ENCODE measurements at regions not wholly inside any gene's neighbourhood (a gene's known extent, or its start where the extent isn't known, plus 50 kb on each side); places are given as distances from the start of the nearest gene placed in this dataset.

DNA sequence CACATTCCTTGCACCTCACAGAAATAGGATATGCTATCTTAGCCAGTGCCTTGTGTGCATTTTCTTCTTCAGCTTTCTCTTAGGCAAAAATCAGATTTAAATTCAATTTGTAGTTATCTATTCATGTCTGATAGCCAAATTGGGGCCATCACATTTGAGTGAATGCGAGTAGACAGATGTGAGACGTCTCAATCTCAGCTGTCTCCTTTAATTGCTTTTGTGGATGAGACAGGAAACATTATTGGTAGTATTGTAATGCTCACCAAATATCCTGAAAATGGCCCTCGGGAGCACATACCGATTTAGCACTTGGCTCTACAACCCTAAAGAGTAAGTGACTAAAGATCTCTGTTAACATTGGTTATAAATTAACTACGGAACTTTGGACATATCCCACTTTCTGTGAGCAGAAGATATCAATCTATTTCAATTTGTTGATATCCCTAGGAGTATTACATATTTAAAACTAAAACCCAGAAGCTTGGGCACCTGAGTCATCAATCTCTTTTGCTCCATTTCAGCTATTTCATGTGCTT, 1012.5 kb upstream of the TMEM132C start:
- Histone ChIP-seq H3K36me3 (ENCODE audit: control insufficient read depth, insufficient read depth, low read length) (no peaks in the 10 kb centered on the region), H3K4me1 (ENCODE audit: control insufficient read depth, insufficient read depth, low read length, poor library complexity, severe bottlenecking) (no peaks in the 10 kb centered on the region), H3K9me3 (ENCODE audit: control insufficient read depth, low read length) (no peaks in the 10 kb centered on the region), H3K27ac (ENCODE audit: insufficient read depth, low read length, poor library complexity, severe bottlenecking) (no peak overlapping the region), H3K27me3 (replicated peaks; ENCODE audit: control insufficient read depth, insufficient read depth, low read length, poor library complexity, severe bottlenecking) (no peaks in the 10 kb centered on the region), H3K4me3 (ENCODE audit: insufficient read depth, low read depth, low read length, poor library complexity, severe bottlenecking) (no peak overlapping the region)
- DNase-seq: no peak

- no peaks in the 10 kb centered on the region for H3K9me3 ChIP-seq (ENCODE audit: control insufficient read depth, low read length)
- no peak overlapping the region for H3K27ac ChIP-seq (ENCODE audit: insufficient read depth, low read length, poor library complexity, severe bottlenecking)
- no peaks in the 10 kb centered on the region for H3K4me1 ChIP-seq (ENCODE audit: control insufficient read depth, insufficient read depth, low read length, poor library complexity, severe bottlenecking)
- no peaks in the 10 kb centered on the region for H3K36me3 ChIP-seq (ENCODE audit: control insufficient read depth, insufficient read depth, low read length)
- H3K4me3 ChIP-seq (ENCODE audit: insufficient read depth, low read depth, low read length, poor library complexity, severe bottlenecking): no peak overlapping the region
- H3K27me3 ChIP-seq (replicated peaks; ENCODE audit: control insufficient read depth, insufficient read depth, low read length, poor library complexity, severe bottlenecking): no peaks in the 10 kb centered on the region
- DNase-seq: no peak
These were observed 1009.5 kb upstream of the TMEM132C start for GRCh38 chr12:127257366-127257935.

DNA sequence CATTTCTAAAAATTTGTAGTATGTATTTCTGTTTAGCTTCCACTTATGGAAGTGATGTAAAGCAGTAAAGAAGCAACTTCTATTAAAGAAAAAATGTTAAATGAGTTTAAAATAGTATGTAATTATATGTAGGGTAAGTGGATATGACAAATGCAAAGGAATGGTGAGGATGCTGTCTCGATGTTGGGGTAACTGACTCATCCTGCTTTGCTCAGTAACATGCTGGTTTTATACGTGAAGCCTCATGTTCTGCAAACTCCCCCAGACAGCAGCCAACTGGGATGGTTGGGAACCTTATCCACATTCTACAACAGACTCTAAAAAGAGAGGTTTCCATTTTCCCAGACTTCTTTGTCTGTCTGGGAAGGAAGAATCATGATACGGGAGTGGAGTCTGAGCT, 1006.4 kb upstream of the TMEM132C start:
- no peak for DNase-seq
- Histone ChIP-seq H3K27me3 (replicated peaks; ENCODE audit: control insufficient read depth, insufficient read depth, low read length, poor library complexity, severe bottlenecking) (no peaks in the 10 kb centered on the region), H3K4me1 (ENCODE audit: control insufficient read depth, insufficient read depth, low read length, poor library complexity, severe bottlenecking) (no peaks in the 10 kb centered on the region), H3K4me3 (ENCODE audit: insufficient read depth, low read depth, low read length, poor library complexity, severe bottlenecking) (no peak overlapping the region), H3K27ac (ENCODE audit: insufficient read depth, low read length, poor library complexity, severe bottlenecking) (no peak overlapping the region), H3K9me3 (ENCODE audit: control insufficient read depth, low read length) (no peaks in the 10 kb centered on the region), H3K36me3 (ENCODE audit: control insufficient read depth, insufficient read depth, low read length) (no peaks in the 10 kb centered on the region)

GRCh38 chr12:127260999-127261398, 1006.0 kb upstream of the TMEM132C start:
- H3K4me1 ChIP-seq (ENCODE audit: control insufficient read depth, insufficient read depth, low read length, poor library complexity, severe bottlenecking): no peaks in the 10 kb centered on the region
- no peak overlapping the region for H3K27ac ChIP-seq (ENCODE audit: insufficient read depth, low read length, poor library complexity, severe bottlenecking)
- no peak overlapping the region for H3K4me3 ChIP-seq (ENCODE audit: insufficient read depth, low read depth, low read length, poor library complexity, severe bottlenecking)

DNA sequence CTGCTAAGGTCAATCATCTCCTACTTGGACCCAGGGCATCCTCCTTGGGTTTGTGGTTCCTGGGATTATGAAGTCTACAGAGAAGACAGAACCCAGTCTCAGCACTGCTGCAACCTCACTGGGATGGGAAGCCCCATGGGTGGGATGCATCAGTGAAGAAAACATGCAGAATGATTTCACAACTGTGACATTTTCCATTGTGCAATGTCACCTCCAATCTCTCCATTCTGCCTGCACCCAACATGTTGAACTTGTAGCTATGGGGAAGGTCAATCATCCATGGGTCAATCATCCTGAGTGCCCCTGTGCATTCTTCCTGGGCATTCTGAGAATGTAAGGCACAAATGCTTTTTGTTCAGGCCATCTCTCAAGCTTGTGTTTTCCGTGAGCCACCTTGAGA, 1004.4 kb upstream of the TMEM132C start:
- Histone ChIP-seq H3K36me3 (ENCODE audit: control insufficient read depth, insufficient read depth, low read length) (no peaks in the 10 kb centered on the region), H3K27me3 (replicated peaks; ENCODE audit: control insufficient read depth, insufficient read depth, low read length, poor library complexity, severe bottlenecking) (no peaks in the 10 kb centered on the region), H3K27ac (ENCODE audit: insufficient read depth, low read length, poor library complexity, severe bottlenecking) (no peak overlapping the region), H3K4me3 (ENCODE audit: insufficient read depth, low read depth, low read length, poor library complexity, severe bottlenecking) (no peak overlapping the region), H3K9me3 (ENCODE audit: control insufficient read depth, low read length) (no peaks in the 10 kb centered on the region), H3K4me1 (ENCODE audit: control insufficient read depth, insufficient read depth, low read length, poor library complexity, severe bottlenecking) (no peaks in the 10 kb centered on the region)
- DNase-seq: no peak

More at GRCh38 chr12:127260999-127261398, 1006.0 kb upstream of the TMEM132C start:
- no peaks in the 10 kb centered on the region for H3K36me3 ChIP-seq (ENCODE audit: control insufficient read depth, insufficient read depth, low read length)
- H3K9me3 ChIP-seq (ENCODE audit: control insufficient read depth, low read length): no peaks in the 10 kb centered on the region
- no peak for DNase-seq
- H3K27me3 ChIP-seq (replicated peaks; ENCODE audit: control insufficient read depth, insufficient read depth, low read length, poor library complexity, severe bottlenecking): no peaks in the 10 kb centered on the region

DNA sequence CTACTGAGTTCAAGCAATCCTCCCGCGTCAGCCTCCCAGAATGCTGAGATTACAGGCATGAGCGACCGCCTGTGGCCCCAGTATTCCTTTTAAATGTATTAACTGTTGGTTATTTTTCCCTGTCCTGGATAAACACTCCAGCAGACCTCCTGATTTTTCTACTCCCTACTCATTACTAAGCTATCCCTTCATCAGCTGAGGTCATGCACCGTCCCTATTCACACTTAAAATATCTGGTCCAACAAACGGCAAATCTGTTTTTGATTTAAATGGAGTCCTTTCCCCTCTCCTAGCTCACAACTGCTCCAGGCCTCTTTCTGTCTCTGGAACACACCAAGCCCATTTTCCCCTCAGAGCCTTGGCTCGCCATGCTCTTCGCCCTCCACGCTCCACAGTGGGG, 1003.3 kb upstream of the TMEM132C start:
- Histone ChIP-seq H3K27ac (ENCODE audit: insufficient read depth, low read length, poor library complexity, severe bottlenecking) (no peak overlapping the region), H3K4me1 (ENCODE audit: control insufficient read depth, insufficient read depth, low read length, poor library complexity, severe bottlenecking) (no peaks in the 10 kb centered on the region), H3K36me3 (ENCODE audit: control insufficient read depth, insufficient read depth, low read length) (no peaks in the 10 kb centered on the region), H3K9me3 (ENCODE audit: control insufficient read depth, low read length) (no peaks in the 10 kb centered on the region), H3K27me3 (replicated peaks; ENCODE audit: control insufficient read depth, insufficient read depth, low read length, poor library complexity, severe bottlenecking) (no peaks in the 10 kb centered on the region), H3K4me3 (ENCODE audit: insufficient read depth, low read depth, low read length, poor library complexity, severe bottlenecking) (no peak overlapping the region)
- no peak for DNase-seq

- Histone ChIP-seq H3K4me1 (ENCODE audit: control insufficient read depth, insufficient read depth, low read length, poor library complexity, severe bottlenecking) (no peaks in the 10 kb centered on the region), H3K4me3 (ENCODE audit: insufficient read depth, low read depth, low read length, poor library complexity, severe bottlenecking) (no peak overlapping the region), H3K9me3 (ENCODE audit: control insufficient read depth, low read length) (no peaks in the 10 kb centered on the region), H3K27ac (ENCODE audit: insufficient read depth, low read length, poor library complexity, severe bottlenecking) (no peak overlapping the region), H3K36me3 (ENCODE audit: control insufficient read depth, insufficient read depth, low read length) (no peaks in the 10 kb centered on the region), H3K27me3 (replicated peaks; ENCODE audit: control insufficient read depth, insufficient read depth, low read length, poor library complexity, severe bottlenecking) (no peaks in the 10 kb centered on the region)
- DNase-seq: no peak
These were observed 999.8 kb upstream of the TMEM132C start for GRCh38 chr12:127267128-127267527.

DNA sequence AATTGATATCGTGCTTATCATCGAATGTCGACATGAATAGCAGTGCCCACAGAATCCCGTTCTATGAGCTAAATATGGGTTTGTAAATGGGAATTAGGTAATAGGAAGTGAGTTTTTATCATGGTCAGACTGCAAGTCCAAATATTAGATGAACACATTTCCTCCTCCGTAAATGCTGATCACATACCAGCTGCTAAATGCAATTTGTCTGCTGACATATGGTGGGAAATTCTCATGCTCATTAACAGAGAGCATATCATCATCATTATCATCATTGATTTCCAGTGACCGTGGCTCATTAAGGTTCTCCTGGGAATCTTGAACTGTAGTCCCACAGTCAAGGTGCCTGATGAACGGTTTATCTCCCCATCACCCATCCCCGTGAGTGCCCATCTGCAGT, 998.8 kb upstream of the TMEM132C start:
- Histone ChIP-seq H3K4me3 (ENCODE audit: insufficient read depth, low read depth, low read length, poor library complexity, severe bottlenecking) (no peak overlapping the region), H3K36me3 (ENCODE audit: control insufficient read depth, insufficient read depth, low read length) (no peaks in the 10 kb centered on the region), H3K27ac (ENCODE audit: insufficient read depth, low read length, poor library complexity, severe bottlenecking) (no peak overlapping the region), H3K27me3 (replicated peaks; ENCODE audit: control insufficient read depth, insufficient read depth, low read length, poor library complexity, severe bottlenecking) (no peaks in the 10 kb centered on the region), H3K4me1 (ENCODE audit: control insufficient read depth, insufficient read depth, low read length, poor library complexity, severe bottlenecking) (no peaks in the 10 kb centered on the region), H3K9me3 (ENCODE audit: control insufficient read depth, low read length) (no peaks in the 10 kb centered on the region)
- no peak for DNase-seq

GRCh38 chr12:127268706-127269425, 998.1 kb upstream of the TMEM132C start:
- no peak for DNase-seq
- Histone ChIP-seq H3K9me3 (ENCODE audit: control insufficient read depth, low read length) (no peaks in the 10 kb centered on the region), H3K4me1 (ENCODE audit: control insufficient read depth, insufficient read depth, low read length, poor library complexity, severe bottlenecking) (no peaks in the 10 kb centered on the region), H3K27ac (ENCODE audit: insufficient read depth, low read length, poor library complexity, severe bottlenecking) (no peak overlapping the region), H3K27me3 (replicated peaks; ENCODE audit: control insufficient read depth, insufficient read depth, low read length, poor library complexity, severe bottlenecking) (no peaks in the 10 kb centered on the region), H3K4me3 (ENCODE audit: insufficient read depth, low read depth, low read length, poor library complexity, severe bottlenecking) (no peak overlapping the region), H3K36me3 (ENCODE audit: control insufficient read depth, insufficient read depth, low read length) (no peaks in the 10 kb centered on the region)

GRCh38 chr12:127270193-127270592, 996.8 kb upstream of the TMEM132C start:
- DNase-seq: no peak
- Histone ChIP-seq H3K27ac (ENCODE audit: insufficient read depth, low read length, poor library complexity, severe bottlenecking) (no peak overlapping the region), H3K4me1 (ENCODE audit: control insufficient read depth, insufficient read depth, low read length, poor library complexity, severe bottlenecking) (no peaks in the 10 kb centered on the region), H3K4me3 (ENCODE audit: insufficient read depth, low read depth, low read length, poor library complexity, severe bottlenecking) (no peak overlapping the region), H3K27me3 (replicated peaks; ENCODE audit: control insufficient read depth, insufficient read depth, low read length, poor library complexity, severe bottlenecking) (no peaks in the 10 kb centered on the region), H3K36me3 (ENCODE audit: control insufficient read depth, insufficient read depth, low read length) (no peaks in the 10 kb centered on the region), H3K9me3 (ENCODE audit: control insufficient read depth, low read length) (no peaks in the 10 kb centered on the region)

Data from effector memory CD4-positive, alpha-beta T cell (primary cell).